GM23338 (cell line): ENCODE measurements at regions not wholly inside any gene's neighbourhood (a gene's known extent, or its start where the extent isn't known, plus 50 kb on each side); places are given as distances from the start of the nearest gene placed in this dataset.

Source experiments
- ATAC-seq: fragments of 200-7000 bp; cut with Tn5 transposase; 3 replicates; pipeline ENCODE4 v1.9.1; 2020
- DNase-seq: peaks from one replicate; pipeline ENCODE4 v3.0.0-alpha.2; 2015; ENCODE audit warnings: low spot score
- H2AFZ ChIP-seq: fragments of 200-600 bp; sonication (generic); 2 replicates; pipeline ENCODE4 v1.8.0; 2016; ENCODE audit warnings: antibody characterized with exemption, mild to moderate bottlenecking, moderate library complexity
- H3F3A ChIP-seq: fragments of 200-600 bp; sonication (generic); replicated peaks from 2 replicates; pipeline ENCODE4 v1.8.0; 2017; ENCODE audit warnings: antibody characterized with exemption, mixed run types, low read depth
- H3K27ac ChIP-seq: fragments of 200-600 bp; sonication (generic); 2 replicates; pipeline ENCODE4 v1.6.1; 2016; ENCODE audit warnings: low read depth
- H3K27me3 ChIP-seq: fragments of 200-600 bp; sonication (generic); 2 replicates; pipeline ENCODE4 v1.8.0; 2016; ENCODE audit warnings: mild to moderate bottlenecking, mixed run types, moderate library complexity; ENCODE audit not compliant: insufficient read depth
- H3K36me3 ChIP-seq: fragments of 200-600 bp; sonication (generic); 2 replicates; pipeline ENCODE4 v1.8.0; 2016; ENCODE audit warnings: mild to moderate bottlenecking; ENCODE audit not compliant: insufficient read depth
- H3K4me1 ChIP-seq: fragments of 200-600 bp; sonication (generic); 2 replicates; pipeline ENCODE4 v1.8.0; 2016; ENCODE audit warnings: mild to moderate bottlenecking, moderate library complexity; ENCODE audit not compliant: insufficient read depth
- H3K4me2 ChIP-seq: fragments of 200-600 bp; sonication (generic); 2 replicates; pipeline ENCODE4 v1.7.1; 2017; ENCODE audit warnings: mixed run types
- H3K4me3 ChIP-seq: fragments of 200-600 bp; sonication (generic); 2 replicates; pipeline ENCODE4 v1.6.1; 2016; ENCODE audit warnings: mixed run types
- H3K79me2 ChIP-seq: fragments of 200-600 bp; sonication (generic); replicated peaks from 2 replicates; pipeline ENCODE4 v1.8.0; 2017; ENCODE audit warnings: mild to moderate bottlenecking; ENCODE audit not compliant: insufficient read depth
- H3K9me2 ChIP-seq: fragments of 200-600 bp; sonication (generic); 2 replicates; pipeline ENCODE4 v1.8.0; 2017; ENCODE audit not compliant: insufficient read depth
- H4K20me1 ChIP-seq: fragments of 200-600 bp; sonication (generic); replicated peaks from 2 replicates; pipeline ENCODE4 v1.8.0; 2017; ENCODE audit warnings: mild to moderate bottlenecking; ENCODE audit not compliant: insufficient read depth
- H3K27ac Mint-ChIP-seq: 2 replicates; pipeline ENCODE4 v1.8.0; 2020; ENCODE audit warnings: inconsistent platforms, mild to moderate bottlenecking, moderate library complexity, mixed read lengths
- H3K27me3 Mint-ChIP-seq: 3 replicates; pipeline ENCODE4 v1.8.0; 2022; ENCODE audit warnings: low read depth, mild to moderate bottlenecking, moderate library complexity, mixed read lengths, inconsistent platforms; ENCODE audit not compliant: insufficient read depth, poor library complexity
- H3K36me3 Mint-ChIP-seq: 3 replicates; pipeline ENCODE4 v1.8.0; 2021; ENCODE audit warnings: low read depth, mild to moderate bottlenecking, inconsistent platforms, moderate library complexity, mixed read lengths
- H3K4me1 Mint-ChIP-seq: 3 replicates; pipeline ENCODE4 v1.8.0; 2020; ENCODE audit warnings: mild to moderate bottlenecking, inconsistent platforms, mixed read lengths
- H3K4me3 Mint-ChIP-seq: 3 replicates; pipeline ENCODE4 v1.8.0; 2021; ENCODE audit warnings: moderate library complexity, mild to moderate bottlenecking, inconsistent platforms, mixed read lengths
- H3K9me3 Mint-ChIP-seq: 3 replicates; pipeline ENCODE4 v1.8.0; 2020; ENCODE audit warnings: moderate library complexity, mild to moderate bottlenecking, inconsistent platforms, mixed read lengths
- CREB1 ChIP-seq: fragments of 250-450 bp; sonication (Bioruptor Pico); IDR thresholded peaks from 2 replicates; pipeline ENCODE4 v1.5.0; 2020; ENCODE audit warnings: low read depth, mild to moderate bottlenecking, moderate library complexity
- CTCF ChIP-seq, 2 experiments: fragments of 200-600 bp in 1 of 2; sonication (generic) in 1 of 2; conservative IDR thresholded peaks; 2 replicates each; pipeline versions ENCODE4 v1.5.1 to v1.6.1; 2016 to 2017; ENCODE audit warnings: antibody characterized with exemption in 2 of 2, low read depth in 2 of 2, mild to moderate bottlenecking in 2 of 2, moderate library complexity in 1 of 2
- ETS1 ChIP-seq: IDR thresholded peaks from 2 replicates; pipeline ENCODE4 v1.6.1; 2016; ENCODE audit warnings: antibody characterized with exemption
- EZH2 ChIP-seq: fragments of 200-600 bp; sonication (generic); IDR thresholded peaks from one replicate; pipeline ENCODE4 v1.8.0; 2017; ENCODE audit warnings: antibody characterized with exemption, mild to moderate bottlenecking, low read depth; ENCODE audit not compliant: unreplicated experiment
- EZH2phosphoT487 ChIP-seq: fragments of 200-600 bp; sonication (generic); IDR thresholded peaks from one replicate; pipeline ENCODE4 v1.8.1; 2018; ENCODE audit warnings: antibody characterized with exemption; ENCODE audit not compliant: unreplicated experiment
- JUNB ChIP-seq: IDR thresholded peaks from one replicate; pipeline ENCODE4 v1.6.1; 2016; ENCODE audit warnings: antibody characterized with exemption; ENCODE audit not compliant: unreplicated experiment
- NANOG ChIP-seq: IDR thresholded peaks from 2 replicates; pipeline ENCODE4 v1.6.1; 2016; ENCODE audit warnings: antibody characterized with exemption, borderline replicate concordance
- POLR2AphosphoS5 ChIP-seq: IDR thresholded peaks from 2 replicates; pipeline ENCODE4 v1.6.1; 2016; ENCODE audit warnings: antibody characterized with exemption, low read depth
- STAT1 ChIP-seq: IDR thresholded peaks from one replicate; pipeline ENCODE4 v1.6.1; 2016; ENCODE audit warnings: antibody characterized with exemption; ENCODE audit not compliant: unreplicated experiment
- ZNF114 ChIP-seq: fragments of 250-450 bp; sonication (Bioruptor Pico); IDR thresholded peaks from 2 replicates; pipeline ENCODE4 v1.5.0; 2020; ENCODE audit warnings: mild to moderate bottlenecking, moderate library complexity
- ZNF462 ChIP-seq: fragments of 250-450 bp; sonication (Bioruptor Pico); IDR thresholded peaks from 2 replicates; pipeline ENCODE4 v1.5.0; 2020; ENCODE audit warnings: mild to moderate bottlenecking, moderate library complexity

- peaks cover 1% of the 10 kb centered on the region for H3K27me3 Mint-ChIP-seq
- Histone ChIP-seq H3K4me3 (no peak overlapping the region), H3K36me3 (no peaks in the 10 kb centered on the region), H3K4me1 (no peaks in the 10 kb centered on the region), H2AFZ (no peak overlapping the region), H3K9me2 (no peaks in the 10 kb centered on the region; the same call in 1 of the 2 replicates), H3K27ac (no peak overlapping the region), H3K4me2 (no peak overlapping the region), H3F3A (no peaks in the 10 kb centered on the region), H4K20me1 (no peaks in the 10 kb centered on the region), H3K27me3 (no peaks in the 10 kb centered on the region), H3K79me2 (no peaks in the 10 kb centered on the region)
- H3K9me3 Mint-ChIP-seq: no peaks in the 10 kb centered on the region
- TF ChIP-seq EZH2 (no peak), JUNB (no peak), ZNF114 (CRISPR knock-in tag) (no peak)
- no peak overlapping the region for H3K27ac Mint-ChIP-seq
- H3K36me3 Mint-ChIP-seq: no peaks in the 10 kb centered on the region
- H3K4me1 Mint-ChIP-seq: no peaks in the 10 kb centered on the region
- H3K4me3 Mint-ChIP-seq: no peak overlapping the region
- DNase-seq: no peak
- ATAC-seq: no peak
Measured at GRCh38 chr4:85180533-85180932, 214.0 kb upstream of the WDFY3 start.

- H3K9me3 Mint-ChIP-seq: peaks cover 6% of the 10 kb centered on the region; the same call in 2 of the 3 replicates
- no peak overlapping the region for H3K4me3 Mint-ChIP-seq
- TF ChIP-seq ETS1: no peak
- no peak for TF ChIP-seq CTCF (conservative IDR thresholded peaks at IDR 0.05; ENCODE audit: low read depth in 2 of 2)
- no peak for TF ChIP-seq JUNB
- no peak for TF ChIP-seq EZH2phosphoT487
- TF ChIP-seq POLR2AphosphoS5: no peak
- TF ChIP-seq STAT1: no peak
- no peak for TF ChIP-seq NANOG
- TF ChIP-seq CREB1 (CRISPR knock-in tag): no peak
- TF ChIP-seq ZNF462 (CRISPR knock-in tag): no peak
- no peak for TF ChIP-seq EZH2
Measured at GRCh38 chr4:85187106-85187505, 220.6 kb upstream of the WDFY3 start.

More at GRCh38 chr4:85187106-85187505, 220.6 kb upstream of the WDFY3 start:
- Histone ChIP-seq H3K4me1 (no peaks in the 10 kb centered on the region), H3K36me3 (no peaks in the 10 kb centered on the region), H3K27ac (no peak overlapping the region), H3K9me2 (no peaks in the 10 kb centered on the region; the same call in 1 of the 2 replicates), H3K79me2 (no peaks in the 10 kb centered on the region), H4K20me1 (no peaks in the 10 kb centered on the region), H3K27me3 (no peaks in the 10 kb centered on the region), H3K4me3 (no peak overlapping the region), H2AFZ (no peak overlapping the region), H3F3A (no peaks in the 10 kb centered on the region), H3K4me2 (no peak overlapping the region)
- DNase-seq: no peak
- Mint-ChIP-seq H3K36me3 (no peaks in the 10 kb centered on the region), H3K27me3 (no peaks in the 10 kb centered on the region), H3K4me1 (no peaks in the 10 kb centered on the region), H3K27ac (no peak overlapping the region)
- no peak for ATAC-seq
